GM18519 (cell line): ENCODE measurements at regions not wholly inside any gene's neighbourhood (a gene's known extent, or its start where the extent isn't known, plus 50 kb on each side); places are given as distances from the start of the nearest gene placed in this dataset.

ENCODE experiments used
- ATAC-seq: cut with Tn5 transposase; IDR thresholded peaks from one replicate; pipeline ENCODE4 v1.9.1; 2021; ENCODE audit warnings: mild to moderate bottlenecking, moderate library complexity; ENCODE audit not compliant: unreplicated experiment, low FRiP score

DNA sequence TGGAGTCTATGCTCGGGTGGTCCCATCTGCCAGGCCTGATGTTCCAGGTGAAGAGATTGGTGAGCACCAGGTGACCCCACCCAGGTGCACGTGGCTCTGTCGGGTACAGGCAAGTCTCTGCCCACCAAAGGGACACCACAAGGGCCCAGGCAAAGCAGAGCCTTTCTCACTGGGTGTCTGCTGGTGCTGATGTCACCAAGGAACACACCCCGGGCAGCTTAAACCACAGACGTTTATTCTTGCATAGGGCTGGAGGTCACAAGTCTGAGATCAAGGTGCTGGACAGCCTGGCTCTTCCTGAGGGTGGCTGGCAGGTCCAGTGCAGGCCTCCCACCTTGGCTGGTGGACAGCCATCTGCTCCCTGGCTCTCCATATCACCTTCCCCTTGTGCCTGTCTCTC, 100.7 kb upstream of the CD93 start:
- ATAC-seq = no peak

DNA sequence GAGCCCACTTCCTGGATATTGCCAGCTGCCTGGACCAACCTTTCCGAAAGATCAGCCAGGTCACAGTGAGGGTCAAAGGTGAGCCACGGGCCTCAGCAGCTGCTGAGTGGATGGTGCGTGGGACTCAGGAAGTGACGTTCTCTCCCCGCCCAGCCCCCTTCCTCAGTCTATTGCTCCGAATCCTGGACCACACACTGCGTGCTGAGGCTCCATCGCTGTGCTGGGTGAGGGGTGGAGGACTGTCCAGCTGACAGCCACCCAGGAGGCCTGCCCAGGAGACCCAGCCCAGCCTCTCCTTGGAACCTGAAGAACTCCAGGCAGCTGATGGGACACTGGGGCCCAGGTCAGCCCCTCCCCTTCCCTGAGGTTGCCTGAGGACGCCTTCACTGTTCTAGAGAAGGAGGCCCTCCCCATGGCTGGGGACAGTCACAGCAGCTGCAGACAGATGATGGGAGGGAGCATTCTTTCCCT, 94.4 kb upstream of the CD93 start:
- ATAC-seq = no peak

DNA sequence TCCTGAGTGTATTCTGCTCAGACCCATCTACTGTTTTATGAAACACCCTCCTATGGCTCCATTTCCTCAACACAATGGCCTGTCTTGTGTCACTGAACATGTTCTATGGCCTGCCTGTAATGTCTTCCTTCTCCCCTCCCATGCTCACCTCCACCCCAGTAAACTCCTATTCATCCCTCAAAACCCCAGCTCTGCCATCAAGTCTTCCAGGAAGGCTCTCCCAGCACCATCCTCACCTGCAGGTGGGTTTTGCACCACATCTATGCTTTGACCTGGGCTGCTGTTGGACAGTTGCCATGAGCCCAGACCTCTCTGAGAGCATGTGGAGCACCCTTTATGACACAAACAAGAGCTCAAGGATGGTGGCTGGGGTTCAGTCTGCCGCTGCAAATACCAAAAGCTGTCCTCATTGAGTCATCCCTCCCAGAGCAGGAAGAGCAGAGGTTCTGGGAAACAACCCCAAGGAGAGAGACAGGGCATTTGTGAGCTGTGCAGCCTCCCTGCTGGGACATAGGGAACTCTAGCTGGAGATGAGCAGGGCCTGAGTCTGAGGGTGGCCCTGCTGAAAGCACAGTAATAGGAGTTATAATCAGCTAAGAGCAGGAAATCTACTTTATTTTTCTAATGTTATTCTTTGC, 93.8 kb upstream of the CD93 start:
- ATAC-seq = no peak

DNA sequence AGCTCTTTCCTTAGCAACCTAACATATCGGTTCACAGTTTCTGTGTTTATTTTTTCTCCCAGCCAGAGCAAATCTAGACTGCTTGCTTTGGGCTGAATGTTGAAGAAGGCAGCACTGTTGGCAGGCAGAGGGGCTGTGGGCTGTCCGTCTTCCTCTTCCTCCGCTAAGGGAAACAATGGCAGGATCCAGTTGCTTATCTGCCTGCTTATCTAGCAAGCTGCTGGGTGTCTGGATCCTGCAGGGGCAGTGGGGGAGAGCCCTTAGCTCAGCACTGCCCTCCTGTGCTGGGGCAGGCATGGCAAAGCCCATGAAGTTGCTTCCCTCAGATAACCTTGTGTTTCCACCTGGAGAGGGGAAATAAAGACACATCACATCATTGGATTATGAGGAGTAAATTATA, 92.7 kb upstream of the CD93 start:
- no peak for ATAC-seq

DNA sequence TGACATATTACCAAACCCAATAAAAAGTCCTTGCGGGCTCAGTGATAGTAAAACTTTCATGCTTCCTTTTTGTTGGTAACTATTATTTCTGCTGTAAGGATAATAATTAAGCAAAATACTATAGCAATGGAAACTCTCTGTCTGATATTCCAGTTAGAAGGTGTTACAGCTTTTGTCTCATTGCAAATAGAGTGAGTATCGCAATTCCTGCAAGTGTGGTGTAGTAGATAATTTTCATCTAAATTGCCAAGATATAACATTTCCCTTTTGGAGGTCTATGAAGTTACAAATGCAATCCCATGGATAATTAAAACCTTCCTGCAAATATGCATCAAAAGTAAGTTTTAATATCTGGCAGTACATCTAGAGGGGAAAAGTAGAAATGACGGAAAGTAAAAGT, 88.7 kb upstream of the CD93 start:
- no peak for ATAC-seq

DNA sequence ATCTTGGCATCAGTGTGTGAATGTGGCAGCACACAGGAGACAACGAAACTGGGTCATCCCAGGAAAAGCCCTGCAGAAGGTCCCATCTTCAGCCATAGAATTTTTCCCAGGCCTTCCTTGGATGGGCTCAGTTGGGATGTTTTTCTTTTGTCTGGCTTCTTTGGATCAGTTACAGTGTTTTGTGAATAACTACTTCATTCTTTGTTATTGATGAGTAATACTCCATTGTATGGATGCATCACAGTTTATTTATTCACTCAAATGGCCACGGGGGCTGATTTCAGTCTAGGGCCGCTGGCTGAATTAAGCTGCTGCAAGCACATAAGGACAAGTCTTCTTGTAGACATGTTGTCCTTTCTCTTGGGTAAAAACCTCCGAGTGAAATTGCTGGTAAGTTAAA, 81.3 kb upstream of the CD93 start:
- ATAC-seq = no peak

DNA sequence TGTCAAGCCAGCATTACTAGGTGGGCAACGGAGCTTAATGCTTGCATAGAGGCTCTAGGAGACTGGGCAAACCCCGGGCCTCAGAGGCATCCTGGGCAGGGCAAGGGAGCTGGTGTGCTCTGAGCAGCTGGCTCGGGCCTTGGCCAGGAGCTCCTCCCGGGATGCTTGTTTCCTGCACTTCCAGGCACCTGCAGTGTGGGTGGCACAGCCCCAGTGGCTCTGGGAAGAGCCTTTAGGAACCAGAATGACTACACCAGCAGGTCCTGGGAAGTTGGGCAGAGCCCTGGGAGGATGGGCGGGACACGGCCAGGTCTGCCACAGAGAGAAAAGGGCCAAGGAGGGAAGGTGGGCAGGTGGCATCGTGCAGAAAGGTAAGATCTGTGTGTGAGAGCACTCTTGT, 80.4 kb upstream of the CD93 start:
- no peak for ATAC-seq

DNA sequence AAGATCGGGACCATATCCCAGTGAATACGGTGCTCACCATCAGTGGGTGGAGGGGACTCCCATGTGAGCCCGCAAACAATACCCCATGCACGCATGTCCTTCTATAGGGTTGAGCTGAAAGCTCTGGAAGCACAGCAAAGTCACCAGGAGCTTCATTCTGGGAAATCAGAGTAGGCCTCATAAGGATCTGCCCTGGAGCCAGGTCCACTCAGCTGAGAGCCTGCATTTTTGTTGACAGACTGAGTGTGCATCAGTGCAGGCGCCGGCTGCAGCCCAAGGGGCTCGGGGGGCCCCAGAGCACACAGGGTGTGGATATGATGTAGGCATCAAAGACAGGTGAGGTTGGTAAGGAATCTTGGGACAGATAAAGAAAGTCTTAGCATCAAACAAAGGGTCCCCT, 79.8 kb upstream of the CD93 start:
- ATAC-seq = no peak

DNA sequence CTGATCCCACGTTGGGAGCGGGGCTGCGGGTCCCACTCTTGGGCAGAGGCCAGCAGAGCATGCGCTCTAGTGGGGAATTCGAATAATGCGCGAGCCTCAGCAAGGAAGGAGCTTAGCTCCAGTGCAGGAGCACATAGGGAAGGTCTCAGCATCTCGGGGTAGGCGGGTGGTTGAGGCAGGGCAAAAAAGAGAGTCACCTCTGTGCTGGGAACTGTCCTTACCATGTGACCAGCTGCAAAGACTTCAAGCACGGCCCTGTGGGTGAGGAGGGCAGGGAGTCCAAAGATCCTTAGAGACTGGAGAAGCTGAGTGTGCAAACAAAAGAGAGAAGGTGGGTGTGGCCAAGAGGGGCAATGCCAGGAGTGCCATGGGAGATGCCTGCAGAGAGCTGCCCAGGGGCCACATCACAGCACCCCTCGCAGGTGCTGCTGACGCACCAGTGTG, 79.2 kb upstream of the CD93 start:
- ATAC-seq = no peak

DNA sequence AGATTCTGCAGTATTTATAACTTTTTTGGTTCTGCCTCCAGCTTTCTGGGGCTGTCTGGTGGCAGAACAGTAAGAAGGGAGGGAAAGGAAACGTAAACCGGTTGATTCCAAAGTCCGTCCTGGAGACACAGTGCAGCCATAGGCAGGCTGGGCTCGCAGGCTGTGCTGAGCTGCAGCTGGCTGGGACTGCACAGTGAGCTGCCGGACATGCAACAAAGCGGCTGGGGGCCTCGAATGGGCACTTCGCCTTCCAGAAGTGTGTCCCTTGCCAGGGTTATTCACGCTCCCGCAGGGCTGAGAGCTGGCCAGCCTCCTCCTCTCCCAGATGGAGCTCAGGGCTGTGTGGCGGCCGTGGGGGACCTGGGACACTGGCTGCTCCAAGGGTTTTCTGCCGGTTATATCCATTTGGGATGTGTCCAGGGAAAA, 78.1 kb upstream of the CD93 start:
- no peak for ATAC-seq

DNA sequence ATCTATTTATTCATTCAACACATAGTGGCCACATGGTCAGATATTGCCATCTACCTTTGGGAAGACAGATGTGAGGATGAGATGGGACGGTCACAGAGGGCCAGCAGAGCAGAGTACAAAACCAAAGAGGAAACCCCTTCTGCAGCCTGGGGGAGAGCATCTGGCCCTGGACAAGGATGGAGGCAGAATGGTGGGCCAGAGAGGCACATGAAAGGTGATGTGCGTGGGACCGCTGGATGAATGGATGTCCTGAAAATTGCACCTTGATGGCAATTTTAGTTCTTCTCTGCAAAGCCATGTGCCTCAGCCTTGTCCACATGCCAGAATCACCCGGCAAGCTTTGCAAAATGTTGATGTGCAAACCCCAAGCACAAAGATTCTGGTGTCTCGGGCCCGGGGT, 77.4 kb upstream of the CD93 start:
- no peak for ATAC-seq

DNA sequence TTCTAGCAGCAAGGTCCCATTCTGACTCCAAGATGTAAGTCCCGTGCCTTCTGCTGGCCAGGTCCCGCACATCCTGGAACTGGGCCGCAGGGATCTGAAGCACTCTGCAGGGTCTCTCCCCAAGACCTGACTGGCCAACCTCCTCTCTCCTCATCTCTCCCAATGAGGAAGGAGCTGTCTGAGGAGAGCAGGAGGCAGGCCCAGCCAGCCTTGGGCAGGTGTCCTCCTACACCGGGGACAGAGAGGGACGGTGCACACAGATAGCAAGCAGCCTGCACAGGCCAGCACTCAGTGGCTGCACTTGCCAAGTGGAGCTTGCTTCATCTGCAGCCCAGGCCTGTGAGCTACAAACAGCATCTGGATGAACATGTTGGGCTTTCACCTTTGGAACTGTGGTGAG, 76.8 kb upstream of the CD93 start:
- no peak for ATAC-seq

DNA sequence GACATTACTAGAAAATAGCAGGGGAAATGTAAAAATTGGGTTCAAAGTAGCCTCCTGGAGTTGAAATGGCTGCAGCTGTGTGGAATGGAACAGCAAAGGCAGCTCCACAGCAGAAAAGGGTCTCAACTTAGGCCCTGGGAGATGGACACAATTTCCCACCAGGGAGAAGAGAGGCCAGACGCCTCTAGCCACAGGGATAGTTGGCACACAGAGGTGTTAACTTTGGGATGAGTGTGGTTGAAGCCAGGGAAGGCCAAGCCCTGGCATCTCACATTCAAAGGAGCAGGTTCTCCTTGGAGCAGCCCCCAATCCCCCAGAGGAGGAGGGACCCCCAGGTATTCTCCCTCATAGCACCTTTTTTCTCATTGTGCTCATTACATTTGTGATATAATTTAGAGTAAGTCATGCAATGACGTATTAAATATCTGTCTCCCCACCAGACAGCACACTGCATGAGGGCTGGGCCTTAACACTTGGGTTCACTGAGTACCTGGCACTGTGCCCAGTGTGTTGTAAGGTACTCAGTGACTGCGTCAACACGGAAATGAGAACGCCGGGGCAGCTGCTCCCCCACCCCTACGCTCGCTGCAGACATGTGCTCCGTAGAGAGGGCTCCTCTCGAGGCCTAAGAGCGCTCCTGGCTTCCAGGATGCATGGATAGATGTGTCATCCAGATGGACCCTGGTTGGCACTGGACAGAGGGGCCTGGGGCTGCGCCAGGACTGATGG, 76.0 kb upstream of the CD93 start:
- ATAC-seq = no peak

DNA sequence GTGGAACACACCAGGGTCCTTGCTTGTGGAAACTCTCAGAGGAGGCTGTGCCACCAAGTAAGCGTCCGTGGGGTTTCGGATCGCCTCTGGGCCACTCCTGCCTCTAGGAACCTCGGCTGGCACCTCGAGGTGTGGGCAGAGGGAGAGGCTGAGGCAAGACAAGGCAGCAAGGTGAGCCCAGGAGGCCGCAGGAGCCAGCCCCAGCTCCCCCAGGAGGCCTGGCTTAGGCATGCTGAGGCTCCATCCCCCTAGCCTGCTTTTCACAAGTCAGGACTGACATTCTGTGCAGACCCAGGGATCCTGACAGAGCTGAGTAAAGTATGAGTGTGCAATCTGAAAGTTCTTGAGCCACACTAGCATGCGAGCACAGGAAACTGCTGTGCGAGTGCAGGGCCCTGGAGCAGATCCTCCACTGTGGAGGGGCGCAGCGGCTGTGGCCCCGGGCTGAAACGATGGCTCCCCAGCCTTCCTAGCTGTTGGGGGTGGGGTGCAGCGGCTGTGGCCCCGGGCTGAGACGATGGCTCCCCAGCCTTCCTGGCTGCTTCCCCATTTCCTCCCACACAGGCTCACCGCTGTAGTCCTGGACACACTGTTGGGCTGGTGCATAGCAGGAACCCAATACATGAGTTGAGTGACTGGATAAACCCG, 75.2 kb upstream of the CD93 start:
- ATAC-seq = no peak

DNA sequence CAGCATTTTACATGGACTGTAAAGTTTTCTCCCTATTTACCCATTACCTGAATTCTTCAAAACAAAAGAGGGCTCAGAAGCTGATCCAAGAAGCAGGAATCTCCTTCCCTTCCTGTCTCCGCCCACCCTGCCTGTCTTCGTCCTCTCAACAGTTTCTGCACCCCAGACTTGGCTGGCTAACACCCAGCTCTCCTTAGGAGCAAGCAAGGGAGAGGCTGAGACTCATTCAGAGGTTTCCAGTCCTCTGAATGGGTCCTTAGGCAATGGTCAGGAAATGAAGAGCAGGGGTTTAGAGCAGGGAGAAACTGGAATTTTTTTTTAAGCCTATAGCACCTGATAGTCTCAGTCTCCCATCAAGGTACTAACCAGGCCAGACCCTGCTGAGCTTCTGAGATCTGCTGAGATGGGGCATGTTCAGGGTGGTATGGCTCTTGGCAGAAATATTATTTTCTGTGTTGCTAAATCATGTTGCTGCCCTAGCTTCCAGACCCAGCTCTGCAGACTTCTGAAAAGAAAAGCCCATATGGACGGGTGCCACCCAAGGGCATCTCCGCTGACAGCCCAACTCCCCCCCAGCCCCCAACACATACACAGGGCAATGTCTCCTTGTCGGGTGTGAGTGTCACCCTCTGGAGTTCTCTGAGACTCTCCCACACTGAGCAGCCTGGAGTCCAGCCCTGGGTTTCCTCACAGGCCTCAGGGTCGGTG, 74.6 kb upstream of the CD93 start:
- no peak for ATAC-seq

DNA sequence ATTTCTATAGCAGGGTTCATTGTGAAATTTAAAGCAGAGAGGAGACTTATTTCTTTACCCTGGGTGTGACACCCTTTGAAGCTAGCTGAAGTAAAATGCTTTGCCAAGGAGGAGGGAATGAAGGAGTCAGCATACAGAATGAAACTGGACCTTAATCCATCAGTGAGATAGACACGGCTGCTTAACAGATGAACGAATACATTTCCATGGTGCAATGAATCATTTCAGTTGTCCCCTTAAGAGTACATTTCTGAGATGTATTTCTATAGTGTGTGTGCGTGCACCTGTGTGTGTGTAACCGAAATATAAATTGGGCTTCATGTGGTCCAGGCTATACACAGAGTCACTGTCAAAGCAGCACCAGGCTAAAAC, 73.8 kb upstream of the CD93 start:
- ATAC-seq = no peak

DNA sequence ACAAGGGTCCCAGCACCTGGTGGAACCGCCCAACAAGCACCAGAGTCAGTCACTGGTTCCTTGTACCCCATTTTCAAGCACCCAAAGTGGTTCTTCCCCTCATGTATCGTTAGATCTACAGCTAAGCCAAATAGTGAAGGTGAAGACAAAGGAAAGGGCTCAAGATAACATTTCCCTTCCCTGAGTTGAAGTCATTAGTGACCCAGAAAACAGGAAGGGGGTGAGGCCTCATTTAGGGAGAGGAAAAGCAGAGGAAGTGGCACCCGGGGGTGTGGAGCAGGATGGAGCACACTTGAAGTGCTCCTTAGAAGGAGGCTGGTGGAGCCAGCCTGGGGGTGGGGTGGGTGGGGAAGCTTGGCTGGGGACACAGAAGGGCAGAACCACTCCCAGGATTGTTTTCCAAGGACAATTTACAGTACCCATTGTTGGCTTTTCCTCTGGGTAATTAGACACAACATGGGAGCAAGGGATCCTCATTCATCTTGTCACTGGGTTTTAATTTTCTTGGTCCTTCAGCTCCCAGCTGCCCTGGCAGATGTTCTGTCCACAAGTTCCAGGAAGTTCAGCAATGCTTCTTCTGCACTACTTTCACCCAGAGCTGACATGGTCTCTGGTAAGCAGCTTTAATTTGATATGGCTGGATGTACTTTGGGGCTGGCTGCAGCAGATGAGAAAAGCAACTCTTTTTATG, 73.3 kb upstream of the CD93 start:
- ATAC-seq = no peak

DNA sequence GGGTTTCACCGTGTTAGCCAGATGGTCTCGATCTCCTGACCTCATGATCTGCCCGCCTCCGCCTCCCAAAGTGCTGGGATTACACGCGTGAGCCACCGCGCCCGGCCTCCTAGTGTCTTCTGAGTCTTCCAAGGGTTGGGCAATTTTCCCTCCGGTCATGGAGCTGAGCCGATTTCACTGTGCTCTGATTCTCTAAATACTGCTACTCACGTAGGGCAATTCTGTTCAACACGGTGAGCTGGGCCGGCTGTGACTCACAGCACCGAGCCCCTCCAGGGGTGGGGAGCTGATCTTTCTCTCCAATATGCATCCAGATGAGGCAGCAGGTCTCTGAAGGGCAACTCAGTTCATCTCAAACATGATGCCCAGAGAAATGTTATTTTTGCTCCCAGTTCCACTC, 71.6 kb upstream of the CD93 start:
- ATAC-seq = no peak

DNA sequence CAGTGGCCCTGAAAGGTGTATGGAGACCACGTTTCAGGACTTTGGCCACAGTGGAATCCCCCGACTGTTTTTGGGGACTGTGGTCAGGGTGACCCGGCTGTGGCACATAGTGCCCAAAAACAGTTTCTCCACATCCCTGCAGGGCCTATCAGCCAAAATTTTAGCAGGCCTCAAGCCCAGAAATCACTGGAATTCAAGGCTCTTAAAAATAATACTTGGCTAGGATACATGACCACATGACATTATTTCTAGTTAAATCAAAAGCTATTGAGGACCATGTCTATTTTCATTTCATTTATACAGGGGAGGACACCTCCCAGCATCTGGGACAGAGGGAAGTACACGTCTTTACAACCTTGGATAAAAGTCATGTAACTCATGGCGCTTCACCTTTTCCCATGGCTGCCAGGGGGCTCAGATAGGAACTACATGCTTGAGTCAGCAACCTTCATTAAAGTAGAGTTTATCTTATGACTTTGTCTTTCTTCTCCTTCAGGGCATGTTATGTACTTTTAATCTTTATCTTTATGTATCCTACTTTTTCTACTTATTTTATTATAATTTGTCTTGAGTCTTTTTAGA, 70.8 kb upstream of the CD93 start:
- no peak for ATAC-seq

DNA sequence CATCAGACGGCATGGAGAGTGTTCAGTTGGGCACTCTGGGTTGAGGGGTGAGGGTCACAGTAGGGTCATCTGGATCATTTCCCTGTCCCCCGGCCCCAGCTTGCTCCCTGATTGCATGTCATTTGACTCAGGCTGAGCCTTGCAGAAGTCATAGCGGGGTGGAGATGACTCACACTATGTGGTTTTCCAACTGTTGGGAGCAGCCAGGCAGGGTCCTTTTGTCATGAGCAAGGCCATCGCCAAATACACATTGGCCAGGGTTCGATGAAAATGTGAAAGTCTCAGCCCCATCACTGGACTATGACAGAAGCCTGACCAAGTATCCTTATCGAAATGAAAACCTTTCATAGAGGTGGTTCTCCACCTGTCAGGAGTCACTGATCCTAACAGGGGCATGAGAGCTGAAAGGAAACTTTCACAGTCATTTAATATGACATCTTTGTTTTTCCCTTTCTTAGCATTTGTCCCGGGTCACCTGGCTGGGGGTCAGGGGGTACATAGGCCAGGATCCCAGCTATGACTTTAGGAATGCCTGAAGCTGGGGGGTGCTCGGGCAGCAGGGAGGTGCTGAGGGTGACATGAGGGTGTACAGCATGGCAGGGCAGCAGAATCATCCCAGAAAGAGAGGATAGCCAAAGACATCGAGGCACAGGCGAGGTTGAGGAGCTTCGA, 70.2 kb upstream of the CD93 start:
- no peak for ATAC-seq
